Fibroblast of skin of abdomen (primary cell): ENCODE measurements at regions not wholly inside any gene's neighbourhood (a gene's known extent, or its start where the extent isn't known, plus 50 kb on each side); places are given as distances from the start of the nearest gene placed in this dataset.

Experiments
- DNase-seq: peaks from one replicate; pipeline ENCODE4 v3.0.0-alpha.2; 2013

DNA sequence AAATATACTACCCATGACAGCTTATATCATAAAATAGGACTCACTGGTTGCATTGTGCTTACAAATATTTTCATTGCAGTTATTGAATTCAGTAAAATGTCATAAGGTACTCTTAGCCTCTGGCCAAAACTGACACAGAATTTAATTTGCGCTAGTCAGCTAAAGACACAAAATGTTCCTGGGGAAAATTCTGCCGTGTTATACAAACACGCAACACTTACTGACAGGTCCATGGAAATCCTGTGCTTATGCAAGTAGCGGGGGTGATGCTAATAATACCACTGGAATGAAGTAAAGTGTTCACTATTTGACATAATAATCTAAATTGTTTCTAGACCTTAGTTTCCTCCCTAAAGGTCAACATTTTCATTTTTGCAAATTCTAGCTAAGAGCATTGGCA lies 354.4 kb upstream of the RSPO3 start:
- no peak for DNase-seq

DNA sequence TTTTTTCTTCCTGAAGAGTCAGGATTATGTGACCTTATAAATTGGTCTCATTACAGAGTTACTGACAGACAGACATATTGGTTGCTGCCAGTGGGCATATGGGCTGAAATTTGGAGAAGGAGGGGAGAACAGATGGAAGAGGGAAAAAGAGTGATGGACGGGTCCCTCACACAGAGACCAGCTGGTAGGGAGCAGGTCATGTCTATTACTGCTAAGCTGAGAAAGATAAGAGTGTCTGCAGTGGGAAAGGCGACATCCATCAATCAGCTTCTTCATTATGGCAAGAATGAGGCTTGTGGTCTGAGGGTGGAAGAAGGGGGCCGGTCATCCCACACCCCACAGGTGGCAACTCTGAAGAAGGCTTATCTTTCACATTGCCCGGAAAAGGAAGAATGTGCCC lies 353.8 kb upstream of the RSPO3 start:
- no peak for DNase-seq

DNA sequence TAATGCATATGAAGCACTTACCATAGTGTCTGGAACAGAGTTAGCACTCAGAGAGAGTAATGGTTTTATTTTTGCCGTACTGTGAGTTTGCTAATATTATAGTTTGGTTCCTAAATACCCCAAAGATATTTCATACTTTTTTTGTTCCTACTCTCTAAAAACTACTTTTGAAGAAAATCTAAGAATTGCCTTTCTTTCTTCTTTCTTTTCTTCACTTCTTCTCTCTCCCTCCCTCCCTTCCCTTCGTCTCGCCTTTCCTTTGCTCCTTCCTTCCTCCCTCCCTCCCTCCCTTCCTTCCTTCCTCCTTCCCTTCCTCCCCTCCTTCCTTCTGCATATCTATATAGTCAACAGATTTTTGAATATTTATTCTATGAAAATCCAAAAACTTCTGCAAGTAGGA lies 351.7 kb upstream of the RSPO3 start:
- DNase-seq: no peak

DNA sequence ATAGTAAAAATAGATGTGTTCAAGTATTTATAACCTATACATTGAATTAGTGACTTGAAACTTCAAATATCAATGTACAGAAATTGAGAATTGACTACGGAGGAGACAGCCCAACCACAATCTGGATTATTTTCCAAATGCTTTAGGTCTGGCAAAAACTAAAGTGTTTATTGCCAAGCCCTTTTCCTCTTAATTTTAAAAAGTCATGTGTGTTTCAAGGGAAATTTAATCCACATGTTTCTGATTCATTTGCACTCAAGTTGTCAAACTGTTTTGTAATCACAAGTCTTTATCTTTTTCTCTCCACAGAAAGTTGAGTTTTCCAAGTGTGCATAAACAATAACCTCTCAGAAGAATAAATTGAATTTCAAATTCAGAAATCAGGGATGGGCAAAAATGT lies 350.8 kb upstream of the RSPO3 start:
- no peak for DNase-seq

DNA sequence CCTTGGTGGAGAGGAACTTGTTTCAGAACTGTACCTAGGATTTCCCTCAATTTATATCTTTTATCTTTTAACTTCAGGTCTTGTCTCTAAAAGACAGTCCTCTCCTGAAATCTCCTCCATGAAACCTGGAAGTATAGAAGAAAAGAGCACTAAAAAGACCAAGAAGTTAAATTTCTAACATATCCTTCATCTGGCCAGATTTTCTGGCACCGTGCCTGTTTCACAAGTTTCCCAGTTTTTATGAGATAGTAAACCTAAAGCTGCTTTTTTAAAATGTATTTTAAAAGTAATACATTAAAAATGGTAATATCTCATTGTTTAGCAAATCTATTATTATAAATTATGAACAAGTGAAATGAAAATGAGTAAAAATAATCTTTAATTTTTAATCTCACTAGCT lies 348.3 kb upstream of the RSPO3 start:
- no peak for DNase-seq

DNA sequence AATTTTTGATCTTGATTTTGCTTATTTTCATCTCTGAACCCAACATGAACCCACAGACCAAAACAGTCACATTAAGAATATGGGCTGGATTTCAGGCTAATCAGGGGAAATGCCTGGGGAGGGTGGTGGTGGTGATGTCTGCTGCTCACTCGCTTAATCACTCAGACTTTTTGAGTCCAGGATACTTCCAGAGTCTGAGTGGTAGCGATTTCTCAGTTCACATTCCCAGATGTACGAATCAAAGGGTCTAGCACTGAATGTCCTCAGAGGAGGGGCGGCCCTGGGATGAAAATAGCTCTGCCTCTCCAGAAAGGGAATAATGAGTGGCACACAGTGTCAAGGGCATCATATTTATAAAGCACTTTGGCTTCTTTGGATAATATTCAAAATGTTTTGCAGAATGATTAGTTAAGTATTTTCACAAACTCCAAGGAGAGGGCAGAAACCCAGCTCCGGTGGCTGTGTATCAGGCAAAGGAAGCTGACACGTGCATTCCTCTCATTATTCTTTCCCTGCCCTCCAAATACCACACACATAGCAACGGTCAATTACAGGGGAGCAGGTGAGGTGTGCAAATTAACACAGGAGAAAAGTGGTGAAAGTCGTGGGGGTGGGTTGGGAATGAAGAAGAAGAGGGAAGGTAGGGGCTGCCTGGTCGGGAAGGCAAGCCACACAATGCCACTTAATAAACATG lies 345.2 kb upstream of the RSPO3 start:
- peak; percentile 48 for DNase-seq

DNA sequence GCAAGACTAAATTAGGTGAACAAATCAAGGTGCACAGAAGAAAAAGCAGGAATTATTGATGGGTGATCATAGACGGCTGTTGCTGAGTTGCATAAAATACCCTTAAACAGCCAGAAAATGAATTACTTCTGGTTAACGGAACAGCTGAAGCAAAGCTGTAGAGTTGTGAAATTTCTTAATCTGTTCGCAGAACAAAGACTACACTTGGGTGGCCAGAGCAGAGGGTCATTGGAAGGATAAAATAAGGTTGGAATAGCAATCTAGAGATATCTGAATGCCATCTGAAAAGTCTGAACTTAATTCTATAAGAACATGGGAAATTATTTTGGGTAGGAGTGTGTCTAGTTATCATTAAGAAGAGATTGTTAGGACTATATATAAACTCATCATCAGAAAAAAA lies 339.1 kb upstream of the RSPO3 start:
- no peak for DNase-seq

DNA sequence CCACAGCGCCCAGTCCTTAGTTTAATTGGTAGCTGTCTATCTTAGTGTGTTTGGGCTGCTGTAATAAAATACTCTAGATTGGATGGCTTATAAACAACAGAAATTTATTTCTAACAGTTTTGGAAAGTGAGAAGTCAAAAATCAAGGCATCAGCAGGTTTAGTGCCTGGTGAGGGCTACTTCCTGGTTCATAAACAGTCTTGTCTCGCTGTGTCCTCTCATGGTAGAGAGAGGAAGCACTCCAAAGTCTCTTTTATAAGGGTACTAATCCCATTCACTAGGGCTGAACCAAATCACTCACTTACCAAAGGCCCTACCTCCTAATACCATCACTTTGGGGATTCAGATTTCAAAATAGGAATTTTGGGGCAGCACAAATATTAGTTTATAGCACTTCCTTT lies 336.9 kb upstream of the RSPO3 start:
- no peak for DNase-seq

DNA sequence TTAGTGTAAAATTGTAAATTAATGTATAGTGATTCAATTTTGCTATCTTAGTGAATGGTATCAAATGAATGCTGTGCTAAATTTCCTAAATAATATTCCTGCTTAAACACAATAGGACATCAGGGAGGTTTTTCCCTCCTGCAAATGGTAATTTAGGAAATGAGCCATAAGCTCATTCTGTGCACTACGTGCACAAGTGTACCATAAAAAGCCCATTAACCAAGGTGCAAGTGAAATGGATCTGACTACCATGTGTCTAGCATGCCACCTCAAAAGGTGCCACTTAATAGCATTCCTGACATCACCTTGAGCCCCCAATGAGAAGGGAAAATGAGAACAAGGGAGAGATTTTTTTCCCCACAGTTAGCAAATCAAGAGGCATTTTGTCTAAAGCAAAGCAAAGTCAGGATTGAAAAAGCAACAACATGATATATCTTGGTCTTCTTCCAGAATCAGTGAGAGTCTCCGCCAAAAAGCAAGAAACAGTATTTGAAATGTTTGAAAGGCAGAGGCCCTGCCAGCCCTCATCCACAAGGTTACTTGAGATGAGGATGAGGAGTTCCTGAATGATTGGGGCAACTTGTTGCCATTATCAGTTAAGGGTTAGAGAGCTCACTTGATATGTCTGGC lies 334.2 kb upstream of the RSPO3 start:
- DNase-seq: no peak

DNA sequence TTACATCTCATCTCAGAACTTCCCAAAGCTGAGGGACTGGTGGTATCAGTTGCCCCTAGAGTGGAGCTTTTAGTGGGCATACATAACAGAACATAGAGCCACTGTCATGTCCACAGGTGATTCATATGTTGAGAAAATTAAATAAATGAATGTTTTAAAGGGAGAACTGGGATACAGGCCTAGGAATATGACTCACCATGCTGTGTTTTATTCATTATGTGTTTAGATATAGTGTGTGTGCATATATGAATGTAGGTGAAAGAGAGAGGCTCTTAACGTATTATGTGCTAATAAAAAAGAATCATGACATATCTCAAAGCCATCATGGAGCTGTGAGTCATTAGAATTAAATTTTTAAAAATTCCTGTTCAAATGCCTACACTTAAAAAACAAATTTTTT lies 332.2 kb upstream of the RSPO3 start:
- DNase-seq: peak; percentile 62

DNA sequence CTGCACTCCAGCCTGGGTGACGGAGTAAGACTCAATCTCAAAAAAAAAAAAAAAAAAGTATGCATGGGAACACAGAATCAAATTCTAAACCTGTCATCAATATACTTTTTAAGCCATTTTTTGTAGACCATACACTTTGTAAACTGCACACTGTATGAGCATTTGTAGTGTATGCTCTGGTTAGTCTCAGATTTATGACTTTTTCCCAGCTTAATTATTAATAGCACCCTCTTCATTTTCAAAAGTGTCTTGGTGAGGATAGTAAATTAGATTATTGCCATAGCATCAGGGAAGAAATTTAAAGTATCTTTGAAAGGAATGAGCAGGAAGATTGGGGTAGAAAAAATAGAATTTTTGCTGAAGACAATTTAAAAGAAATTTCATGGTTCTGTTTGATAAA lies 330.8 kb upstream of the RSPO3 start:
- no peak for DNase-seq

DNA sequence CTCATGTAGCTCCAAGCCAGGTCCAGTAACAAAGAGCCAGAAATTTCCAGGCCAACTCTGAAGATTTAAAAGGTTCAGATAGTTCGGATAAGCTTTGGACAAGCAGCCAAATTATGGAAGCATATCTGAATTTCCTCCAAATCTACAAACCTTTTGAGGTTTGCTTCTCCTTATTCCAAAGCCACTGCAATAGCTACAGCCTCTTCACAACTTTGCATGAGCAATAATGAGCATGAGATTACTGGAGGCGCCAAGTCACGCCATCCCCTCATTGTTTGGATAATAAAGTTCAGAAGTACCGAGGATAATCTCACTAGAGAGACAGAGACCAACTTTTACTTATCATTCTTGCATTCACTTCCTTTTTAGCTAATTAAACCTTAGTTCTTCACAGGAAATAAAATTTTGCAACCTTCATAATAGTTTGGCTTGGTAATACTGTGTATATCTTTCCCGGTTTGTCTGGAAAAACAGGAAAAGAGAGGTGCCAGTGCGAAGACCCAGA lies 329.6 kb upstream of the RSPO3 start:
- no peak for DNase-seq

DNA sequence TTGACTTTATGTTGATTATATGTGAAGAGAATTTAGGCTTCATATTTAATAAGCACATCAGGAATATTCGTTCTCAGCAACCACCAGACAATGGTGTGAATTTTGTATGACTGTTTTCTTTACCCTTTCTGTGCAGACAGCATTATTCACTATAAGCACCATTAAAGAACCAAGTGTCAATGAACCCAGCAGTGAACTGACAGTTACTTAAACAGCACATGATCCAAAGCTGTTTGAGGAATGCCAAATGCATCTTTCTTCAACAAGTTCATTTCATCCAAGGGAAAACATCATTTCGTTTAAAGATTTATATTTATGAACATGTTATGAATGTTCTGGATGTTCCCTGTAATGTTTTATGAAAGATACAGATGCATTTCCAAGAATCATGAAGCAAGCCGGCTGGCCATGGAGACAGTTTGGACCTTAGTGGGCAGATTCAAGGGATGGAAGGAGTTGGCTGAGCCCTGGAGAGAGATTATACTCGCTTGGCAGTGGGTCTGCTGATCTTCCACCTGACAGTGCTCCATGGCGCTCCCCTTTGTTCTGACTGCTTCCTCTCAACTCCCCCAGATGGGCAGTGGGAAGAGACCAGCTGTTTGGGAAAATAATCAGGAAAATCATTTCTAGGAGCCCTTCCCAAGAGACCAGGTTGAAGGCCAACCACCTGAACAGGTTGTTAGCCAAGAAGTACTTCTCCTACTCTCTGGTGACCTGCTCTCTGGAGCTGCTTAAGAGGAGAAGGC lies 326.0 kb upstream of the RSPO3 start:
- no peak for DNase-seq

DNA sequence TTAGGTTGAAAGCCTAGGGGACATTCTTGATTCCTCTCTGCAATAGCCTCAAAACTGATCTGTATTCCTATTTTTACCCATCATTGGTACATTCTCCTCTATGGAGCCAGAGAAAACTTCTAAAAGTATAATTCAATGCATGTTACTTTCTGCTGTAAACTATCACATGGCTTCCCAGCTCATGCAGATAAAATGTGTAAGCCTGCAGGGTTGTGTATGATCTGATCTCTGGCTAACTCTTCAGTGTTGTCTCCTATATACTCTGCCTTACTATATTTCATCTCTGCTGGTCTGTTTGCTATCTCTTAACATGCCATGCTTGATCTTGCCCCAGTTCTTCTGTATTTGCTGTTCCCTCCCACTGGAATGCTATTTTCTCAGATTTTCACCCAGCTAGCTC lies 323.3 kb upstream of the RSPO3 start:
- DNase-seq: no peak

DNA sequence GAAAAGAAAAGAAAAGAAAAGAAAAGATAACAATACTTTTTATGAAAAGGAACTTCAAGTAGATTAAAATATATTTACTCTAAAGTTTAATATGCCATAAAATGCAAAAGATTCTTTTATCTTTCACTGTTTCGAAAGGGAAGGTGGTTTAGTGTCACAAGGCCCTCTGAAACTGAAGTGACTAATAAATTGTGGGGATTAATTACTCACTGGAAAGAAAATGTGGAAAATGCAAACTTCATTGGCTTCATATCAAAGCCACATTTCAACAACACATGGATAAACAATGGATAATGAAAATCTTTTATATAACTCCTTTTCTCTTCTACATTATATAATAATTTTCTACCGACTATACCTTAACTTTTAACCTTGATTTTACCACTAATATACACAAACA lies 320.5 kb upstream of the RSPO3 start:
- DNase-seq: peak; percentile 62

DNA sequence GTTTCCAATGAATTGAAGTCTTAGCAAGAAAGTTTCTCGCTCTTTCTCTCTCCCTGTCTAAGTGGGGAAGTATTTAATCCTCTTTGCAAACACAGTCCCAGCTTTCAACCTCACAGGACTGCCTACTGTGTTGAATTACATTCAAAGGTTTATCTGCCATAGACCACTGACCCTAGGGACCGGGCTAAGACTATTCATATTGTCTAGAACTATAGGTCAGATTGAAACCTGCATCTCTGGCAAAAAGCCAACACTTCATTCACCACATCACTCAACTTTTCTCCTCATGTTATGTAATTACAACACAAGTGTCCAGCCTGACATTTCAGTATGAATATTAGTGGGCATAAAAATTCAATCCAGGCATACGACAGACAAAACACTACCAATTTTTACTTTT lies 314.7 kb upstream of the RSPO3 start:
- DNase-seq: no peak

DNA sequence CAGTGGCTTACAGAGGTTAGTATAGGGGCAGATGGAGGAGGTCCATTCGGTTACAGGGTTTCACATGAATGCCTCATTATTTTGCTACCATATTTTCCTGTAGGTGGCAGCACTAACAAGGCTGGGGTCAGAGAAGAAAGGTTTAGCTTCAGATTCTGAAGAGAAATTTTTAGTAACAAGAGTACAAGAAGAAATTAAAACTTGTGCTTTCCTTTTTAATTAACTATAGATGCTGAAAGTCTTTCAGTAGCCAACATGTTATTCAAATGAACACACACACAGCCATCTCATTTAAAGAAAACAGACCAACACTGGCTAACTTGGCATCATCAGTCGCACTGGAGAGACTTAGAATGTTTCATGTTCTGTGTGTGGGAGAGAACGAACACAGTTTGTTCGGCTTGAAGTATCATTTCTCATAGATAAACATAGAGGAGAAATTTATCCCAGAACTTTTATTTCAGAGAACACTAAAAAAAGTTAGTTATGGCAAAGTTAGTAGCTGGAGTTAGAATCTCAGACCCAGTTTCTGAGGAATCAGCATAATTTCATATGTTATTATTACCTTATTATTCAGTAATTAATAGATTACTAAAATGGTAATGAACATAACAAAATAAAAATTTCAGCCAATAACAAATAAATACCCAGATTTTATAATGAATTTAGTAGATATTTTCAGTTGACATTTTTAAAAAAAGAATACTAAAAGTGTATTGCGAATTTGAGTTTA lies 314.0 kb upstream of the RSPO3 start:
- peak; percentile 63 for DNase-seq

DNA sequence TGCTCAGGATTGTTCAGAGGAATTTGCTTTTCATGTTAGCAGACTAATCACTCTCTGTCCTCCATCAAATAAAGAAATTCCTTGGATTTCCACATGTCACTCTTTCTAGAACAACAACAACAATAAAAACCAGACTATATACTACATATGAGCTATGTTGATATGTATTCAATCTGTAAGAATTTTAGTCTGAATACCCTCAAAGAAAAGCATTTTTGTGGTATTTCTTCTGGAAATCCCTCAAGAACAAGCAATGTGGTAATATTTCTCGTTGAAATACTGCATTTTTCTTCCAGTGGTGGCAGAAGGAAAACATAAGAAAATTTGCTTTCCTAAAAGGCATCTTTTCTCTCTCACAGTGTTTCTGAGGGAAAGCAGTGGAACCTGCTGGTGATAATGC lies 312.6 kb upstream of the RSPO3 start:
- DNase-seq: peak; percentile 72

DNA sequence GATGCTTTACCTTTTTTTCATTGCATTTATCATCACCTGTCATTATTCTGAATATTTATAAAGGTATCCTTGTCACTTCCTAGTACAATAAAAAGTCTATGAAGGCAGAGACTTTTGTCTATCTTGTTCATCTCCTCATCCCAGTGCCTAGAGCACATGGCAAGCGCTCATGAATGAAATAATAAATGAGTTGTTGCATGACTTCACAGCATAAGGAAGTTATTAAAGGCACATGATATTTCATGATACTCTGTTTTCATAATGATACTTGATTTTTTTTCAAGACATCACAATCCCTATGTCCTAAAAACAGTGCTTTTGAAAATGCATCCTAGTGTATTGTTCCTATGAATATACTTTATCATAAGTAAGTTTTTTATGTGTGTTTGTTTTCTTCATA lies 310.6 kb upstream of the RSPO3 start:
- DNase-seq: no peak

DNA sequence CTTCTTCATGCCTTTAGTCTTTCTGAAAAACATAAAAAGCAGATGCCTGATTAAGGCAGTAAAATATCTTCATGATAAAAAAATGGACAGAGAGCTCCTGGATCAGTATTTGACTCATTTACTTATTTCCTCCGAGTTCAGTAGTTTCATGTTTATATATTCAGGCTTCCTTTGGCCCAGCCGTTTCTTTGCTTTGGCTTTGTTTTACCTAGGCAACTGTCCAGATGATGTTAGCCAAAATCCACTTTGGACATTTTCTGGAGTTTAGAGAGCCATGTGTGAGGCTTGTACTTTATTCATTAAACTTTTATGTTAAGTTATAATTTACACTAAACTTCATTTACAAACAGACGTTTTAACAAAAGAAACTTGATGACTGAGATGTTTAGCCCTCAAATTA lies 307.1 kb upstream of the RSPO3 start:
- DNase-seq: peak; percentile 28

DNA sequence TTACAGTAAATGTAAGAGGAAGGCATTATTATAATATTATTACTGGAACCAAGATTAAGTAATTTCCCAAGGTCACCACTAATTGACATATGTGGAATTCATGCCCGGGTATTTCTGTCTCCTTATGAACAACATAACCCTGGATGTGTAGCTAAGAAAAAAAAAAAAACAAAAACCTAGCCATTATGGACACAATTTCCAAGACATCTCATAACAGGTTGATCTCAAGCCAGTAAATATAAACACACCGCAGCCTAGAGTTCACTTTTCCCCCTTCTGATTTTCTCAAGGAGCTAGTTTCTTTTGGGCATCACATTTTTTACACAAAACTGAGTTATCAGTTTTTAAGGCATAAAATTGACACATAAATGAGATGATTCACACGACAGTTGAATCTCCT lies 306.5 kb upstream of the RSPO3 start:
- no peak for DNase-seq

DNA sequence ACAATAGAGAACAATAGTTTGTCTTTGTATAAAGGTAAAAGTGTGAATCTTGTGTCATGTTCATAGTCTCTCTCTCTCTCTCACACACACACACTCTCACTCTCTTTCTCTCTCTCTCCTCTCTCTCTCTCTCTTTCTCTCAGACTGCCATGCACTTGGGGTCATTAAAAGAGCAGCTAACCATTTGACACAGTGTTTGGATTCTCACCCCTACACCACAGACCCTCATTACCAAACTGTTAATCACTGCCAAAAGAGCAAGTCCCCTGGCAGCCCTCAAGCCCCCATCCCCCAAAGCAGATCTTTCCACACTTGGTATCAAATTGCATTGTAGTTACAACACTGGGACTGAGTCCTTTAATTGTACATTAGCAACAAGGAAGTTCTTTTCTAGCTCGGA lies 305.8 kb upstream of the RSPO3 start:
- peak; percentile 40 for DNase-seq

DNA sequence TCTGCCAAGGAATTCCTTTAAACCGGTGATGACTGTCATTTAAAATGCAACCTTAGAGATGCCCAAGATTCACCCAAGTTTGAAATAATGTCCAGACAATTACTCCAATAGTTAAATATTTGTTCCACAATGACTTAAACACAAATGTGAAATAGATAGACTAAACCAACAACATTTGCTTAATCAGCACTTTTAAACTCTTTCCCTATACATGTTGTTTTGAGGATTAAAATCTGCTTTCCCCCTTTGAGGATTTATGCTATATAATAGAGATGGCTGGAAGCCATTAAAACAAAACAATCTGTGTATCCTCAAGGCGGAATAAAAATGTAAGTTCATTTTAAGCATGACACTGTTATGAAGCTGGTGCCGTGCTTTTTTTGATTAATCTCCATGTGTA lies 297.8 kb upstream of the RSPO3 start:
- DNase-seq: no peak
